ENCODE measurements at regions not wholly inside any gene's neighbourhood (a gene's known extent, or its start where the extent isn't known, plus 50 kb on each side); places are given as distances from the start of the nearest gene placed in this dataset.

DNA sequence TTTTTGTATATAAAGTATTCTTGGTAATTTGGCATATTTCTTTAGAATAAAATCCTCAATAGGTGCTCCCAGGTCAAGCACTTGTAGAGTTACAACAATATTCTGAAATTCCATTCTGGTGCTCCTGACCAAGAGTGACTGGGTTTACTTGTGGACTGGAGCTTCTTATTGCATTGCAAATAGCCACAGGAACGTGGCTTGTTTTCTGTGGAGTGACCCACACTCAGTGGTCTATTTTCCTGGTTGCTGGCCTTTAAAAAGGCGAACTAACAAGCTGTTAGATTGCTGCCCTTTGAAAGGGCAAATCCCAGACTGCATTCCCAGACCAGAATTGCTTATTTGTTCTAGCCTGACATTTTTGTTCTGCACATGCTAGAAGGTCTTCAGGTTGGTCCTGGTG, 658.8 kb upstream of the GOT2 start:
- TF ChIP-seq CTCF (IDR thresholded peaks at IDR 0.05; ENCODE audit: borderline replicate concordance, insufficient read depth, low read depth, low read length) = no peak
- no peak overlapping the region for H3K4me3 ChIP-seq (ENCODE audit: low read depth, low read length)

GRCh38 chr16:59391617-59392364, 657.7 kb upstream of the GOT2 start:
- H3K4me3 ChIP-seq (ENCODE audit: low read depth, low read length) = no peak overlapping the region
- TF ChIP-seq CTCF (IDR thresholded peaks at IDR 0.05; ENCODE audit: borderline replicate concordance, insufficient read depth, low read depth, low read length) = no peak

GRCh38 chr16:59385959-59386358, 651.8 kb upstream of the GOT2 start:
- no peak for TF ChIP-seq CTCF (IDR thresholded peaks at IDR 0.05; ENCODE audit: borderline replicate concordance, insufficient read depth, low read depth, low read length)
- H3K4me3 ChIP-seq (ENCODE audit: low read depth, low read length) = no peak overlapping the region

- no peak overlapping the region for H3K4me3 ChIP-seq (ENCODE audit: low read depth, low read length)
- TF ChIP-seq CTCF (IDR thresholded peaks at IDR 0.05; ENCODE audit: borderline replicate concordance, insufficient read depth, low read depth, low read length) = no peak
Measured at GRCh38 chr16:59385491-59385890, 651.4 kb upstream of the GOT2 start.

- no peak for TF ChIP-seq CTCF (IDR thresholded peaks at IDR 0.05; ENCODE audit: borderline replicate concordance, insufficient read depth, low read depth, low read length)
- H3K4me3 ChIP-seq (ENCODE audit: low read depth, low read length) = no peak overlapping the region
Measured at GRCh38 chr16:59373632-59374031, 639.5 kb upstream of the GOT2 start.

DNA sequence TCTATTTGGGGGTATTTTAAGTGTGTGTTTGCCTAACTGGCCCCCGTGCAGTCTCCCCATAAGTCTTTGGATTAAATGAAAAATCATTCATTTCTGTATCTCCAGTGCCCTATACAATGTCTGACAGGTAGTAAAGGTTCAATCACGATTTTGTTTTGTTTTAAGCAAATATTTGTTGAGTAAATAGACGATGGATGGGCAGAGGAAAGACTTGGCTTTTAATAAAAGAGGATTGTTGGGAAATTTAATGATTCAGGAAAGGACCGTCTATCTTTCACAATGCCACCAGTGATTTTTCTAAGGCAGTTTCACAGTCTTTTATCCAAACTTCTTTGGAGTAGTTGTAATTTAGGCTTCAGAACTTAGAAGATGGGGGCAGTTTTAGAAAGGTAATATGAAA, 636.6 kb upstream of the GOT2 start:
- no peak overlapping the region for H3K4me3 ChIP-seq (ENCODE audit: low read depth, low read length)
- no peak for TF ChIP-seq CTCF (IDR thresholded peaks at IDR 0.05; ENCODE audit: borderline replicate concordance, insufficient read depth, low read depth, low read length)

GRCh38 chr16:59369523-59369922, 635.4 kb upstream of the GOT2 start:
- TF ChIP-seq CTCF (IDR thresholded peaks at IDR 0.05; ENCODE audit: borderline replicate concordance, insufficient read depth, low read depth, low read length) = no peak
- H3K4me3 ChIP-seq (ENCODE audit: low read depth, low read length) = no peak overlapping the region
